ENCODE measurements at regions not wholly inside any gene's neighbourhood (a gene's known extent, or its start where the extent isn't known, plus 50 kb on each side); places are given as distances from the start of the nearest gene placed in this dataset.

DNA sequence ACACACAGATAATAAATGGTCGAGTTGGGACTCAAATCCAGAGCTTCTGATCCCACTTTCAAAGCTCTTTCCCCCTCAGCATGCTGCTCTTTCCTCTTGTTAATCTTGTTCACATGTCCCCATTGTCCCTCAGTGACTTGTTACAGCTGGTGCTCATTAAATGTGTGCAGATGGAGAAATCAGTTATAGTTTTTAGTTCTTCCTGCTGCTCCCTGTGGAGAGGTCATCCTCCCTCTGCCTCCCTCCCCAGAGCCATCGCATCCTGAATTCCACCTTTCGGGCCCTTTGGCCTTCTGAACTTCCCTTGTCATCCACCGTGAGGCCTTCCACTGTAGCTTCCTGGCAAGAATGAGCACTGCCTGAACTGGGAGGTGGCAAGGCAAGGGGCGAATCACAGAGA, 179.6 kb downstream of the WSCD1 start:
- in situ Hi-C loops (cut with MboI; ENCODE audit: low sequenced_read_pairs) (no loop called here), intact Hi-C loops (cut with micrococcal nuclease) (no loop called here), dilution Hi-C loops (cut with HindIII; ENCODE audit: low sequenced_read_pairs, unreplicated experiment) (no loop called here)
- Histone ChIP-seq H3K9me1 (ENCODE audit: insufficient read depth, low read length) (no peaks in the 10 kb centered on the region), H3K27me3 (ENCODE audit: control insufficient read depth, insufficient read depth, low read length) (no peaks in the 10 kb centered on the region), H3K9ac (ENCODE audit: low read depth, low read length) (no peak overlapping the region), H4K8ac (ENCODE audit: low read depth in 2 of 2, low read length in 2 of 2) (no peak overlapping the region), H2AK9ac (replicated peaks; ENCODE audit: low read depth, low read length, poor library complexity) (no peak overlapping the region), H3K9me3 (ENCODE audit: control insufficient read depth, insufficient read depth, low read length) (peaks cover 6% of the 10 kb centered on the region; the same call in 1 of the 2 replicates), H3K18ac (ENCODE audit: low read depth, low read length) (no peak overlapping the region), H3K79me1 (ENCODE audit: low read depth in 1 of 2, low read length in 2 of 2) (no peaks in the 10 kb centered on the region), H3K36me3 (ENCODE audit: control insufficient read depth, insufficient read depth, low read length) (no peaks in the 10 kb centered on the region), H3K27ac (ENCODE audit: insufficient read depth, low read length) (no peak overlapping the region), H4K91ac (ENCODE audit: insufficient read depth, low read depth, low read length) (no peak overlapping the region), H3K23ac (ENCODE audit: low read depth, low read length) (no peak overlapping the region), H2AK5ac (ENCODE audit: low read depth, low read length) (no peak overlapping the region), H2AFZ (replicated peaks; ENCODE audit: low read length, poor library complexity) (no peak overlapping the region), H3K4me1 (ENCODE audit: control insufficient read depth, insufficient read depth, low read length) (no peaks in the 10 kb centered on the region), H3K14ac (replicated peaks; ENCODE audit: low read depth, low read length) (no peak overlapping the region), H3K56ac (ENCODE audit: extremely low read depth, insufficient read depth, low read length) (no peak overlapping the region), H4K5ac (ENCODE audit: low read depth, low read length) (no peak overlapping the region), H3K4ac (ENCODE audit: low read depth, low read length) (no peak overlapping the region), H3K4me3 (ENCODE audit: insufficient read depth, low read depth, low read length) (no peak overlapping the region), H3K4me2 (ENCODE audit: low read depth, low read length) (no peak overlapping the region), H2BK20ac (ENCODE audit: low read depth, low read length) (no peak overlapping the region), H2BK5ac (ENCODE audit: low read depth, low read length, poor library complexity, severe bottlenecking) (no peak overlapping the region), H2BK120ac (ENCODE audit: low read depth, low read length) (no peak overlapping the region), H4K20me1 (ENCODE audit: insufficient read depth, low read length) (no peaks in the 10 kb centered on the region), H2BK15ac (ENCODE audit: low read depth, low read length) (no peak overlapping the region)
- DNase-seq (no peak), ATAC-seq (ENCODE audit: low read depth) (no peak)
- TF ChIP-seq MAFK (IDR thresholded peaks at IDR 0.05; ENCODE audit: low read depth, low read length) (no peak), NFE2L2 (IDR thresholded peaks at IDR 0.05; ENCODE audit: low read depth, low read length) (no peak), USF2 (IDR thresholded peaks at IDR 0.05; ENCODE audit: low read depth, low read length) (no peak), CEBPB (IDR thresholded peaks at IDR 0.05; ENCODE audit: low read depth, low read length) (no peak)
- WGBS, 2 experiments (ENCODE audit: extremely low coverage in 2 of 2, insufficient read length in 1 of 2) = 12% methylated on average over 3 of the region's 5 CpGs; no CpG with 5 or more reads in 1 of the 2 experiments
- no TSS peak for BruUV-seq (replicated peaks)
- POLR2A ChIA-PET (ENCODE audit: unreplicated experiment) = no interaction called here
- CTCF ChIA-PET = no interaction called here

Measured in IMR-90 (cell line).